ENCODE measurements at regions not wholly inside any gene's neighbourhood (a gene's known extent, or its start where the extent isn't known, plus 50 kb on each side); places are given as distances from the start of the nearest gene placed in this dataset.
"Not testable (repeated sequence)": the region's sequence is repeated elsewhere in the genome, so short reads cannot be mapped to it uniquely, and the experiment has no call there.

DNA sequence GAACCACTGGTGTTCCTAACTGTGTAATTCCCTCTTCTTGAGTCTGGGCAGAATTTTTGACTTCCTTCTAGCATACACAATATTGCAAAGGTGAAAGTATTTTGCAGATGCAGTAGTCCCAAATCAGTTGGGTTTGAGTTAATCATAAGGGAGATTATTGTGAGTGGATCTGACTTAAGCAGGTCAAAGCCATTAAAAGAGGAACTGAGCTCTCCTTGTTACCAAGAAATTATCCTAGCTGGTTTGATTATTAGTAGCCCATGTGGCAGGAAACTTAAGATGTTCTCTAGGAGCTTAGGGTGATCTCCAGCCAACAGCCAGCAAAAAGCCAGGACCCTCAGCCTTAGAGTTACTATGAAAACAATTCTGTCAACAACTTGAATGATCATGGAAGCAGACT is 221.8 kb downstream of the RPIA start:
- no peak overlapping the region for H3K27ac ChIP-seq (ENCODE audit: insufficient read depth, low read depth, low read length, poor library complexity, severe bottlenecking)
- no peaks in the 10 kb centered on the region for H3K36me3 ChIP-seq (ENCODE audit: control insufficient read depth, insufficient read depth, low read length)
- H3K27me3 ChIP-seq (ENCODE audit: control insufficient read depth, insufficient read depth, low read length, poor library complexity, severe bottlenecking) = no peaks in the 10 kb centered on the region
- H3K9me3 ChIP-seq (ENCODE audit: control insufficient read depth, low read length) = no peaks in the 10 kb centered on the region
- H3K4me1 ChIP-seq (ENCODE audit: control insufficient read depth, insufficient read depth, low read length) = no peaks in the 10 kb centered on the region
- no peak overlapping the region for H3K4me3 ChIP-seq (ENCODE audit: insufficient read depth, low read depth, low read length)

- no peaks in the 10 kb centered on the region for H3K36me3 ChIP-seq (ENCODE audit: control insufficient read depth, insufficient read depth, low read length)
- H3K9me3 ChIP-seq (ENCODE audit: control insufficient read depth, low read length) = no peaks in the 10 kb centered on the region
- no peak overlapping the region for H3K4me3 ChIP-seq (ENCODE audit: insufficient read depth, low read depth, low read length)
- WGBS, 2 experiments = 87 to 100% methylated on average over 5 to 7 of the region's 7 CpGs
- H3K27me3 ChIP-seq (ENCODE audit: control insufficient read depth, insufficient read depth, low read length, poor library complexity, severe bottlenecking) = no peaks in the 10 kb centered on the region
- H3K4me1 ChIP-seq (ENCODE audit: control insufficient read depth, insufficient read depth, low read length) = no peaks in the 10 kb centered on the region
- no peak overlapping the region for H3K27ac ChIP-seq (ENCODE audit: insufficient read depth, low read depth, low read length, poor library complexity, severe bottlenecking)
These were observed 227.7 kb downstream of the RPIA start for GRCh38 chr2:88919087-88919738.

DNA sequence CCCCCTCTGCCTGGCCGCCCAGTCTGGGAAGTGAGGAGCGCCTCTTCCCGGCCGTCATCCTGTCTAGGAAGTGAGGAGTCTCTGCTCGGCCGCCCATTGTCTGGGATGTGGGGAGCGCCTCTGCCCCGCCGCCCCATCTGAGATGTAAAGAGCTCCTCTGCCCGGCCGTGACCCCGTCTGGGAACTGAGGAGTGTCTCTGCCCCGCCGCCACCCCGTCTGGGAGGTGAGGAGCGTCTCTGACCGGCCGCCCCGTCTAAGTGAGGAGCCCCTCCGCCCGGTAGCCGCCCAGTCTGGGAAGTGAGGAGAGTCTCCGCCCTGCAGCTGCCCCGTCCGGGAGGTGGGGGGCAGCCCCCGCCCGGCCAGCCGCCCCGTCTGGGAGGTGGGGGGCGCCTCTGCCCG is 228.9 kb downstream of the RPIA start:
- H3K4me3 ChIP-seq (ENCODE audit: insufficient read depth, low read depth, low read length); H3K4me1 ChIP-seq (ENCODE audit: control insufficient read depth, insufficient read depth, low read length); H3K27ac ChIP-seq (ENCODE audit: insufficient read depth, low read depth, low read length, poor library complexity, severe bottlenecking); H3K27me3 ChIP-seq (ENCODE audit: control insufficient read depth, insufficient read depth, low read length, poor library complexity, severe bottlenecking); H3K36me3 ChIP-seq (ENCODE audit: control insufficient read depth, insufficient read depth, low read length); H3K9me3 ChIP-seq (ENCODE audit: control insufficient read depth, low read length): not testable (repeated sequence)
- whole genome bisulfite sequencing, 2 experiments = 96 to 97% methylated on average over 31 of the region's 31 CpGs

DNA sequence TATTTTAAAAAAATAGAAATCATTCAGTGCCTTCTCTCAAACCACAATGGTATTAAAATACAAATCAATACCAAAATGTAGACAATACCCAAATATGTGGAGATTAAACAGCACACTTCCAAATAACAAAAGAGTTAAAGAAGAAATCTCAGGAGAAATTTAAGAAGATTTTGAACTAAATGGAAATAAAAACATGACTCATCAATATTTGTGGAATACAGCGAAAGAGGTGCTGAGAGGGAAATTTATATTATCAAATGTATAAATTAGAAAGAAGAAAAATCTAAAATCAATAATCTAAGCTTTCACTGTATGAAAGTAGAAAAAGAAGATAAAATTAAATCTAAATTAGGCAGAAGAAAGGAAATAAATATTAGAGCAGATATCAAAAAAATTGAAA is 233.1 kb downstream of the RPIA start:
- Histone ChIP-seq H3K4me1 (ENCODE audit: control insufficient read depth, insufficient read depth, low read length) (no peaks in the 10 kb centered on the region), H3K4me3 (ENCODE audit: insufficient read depth, low read depth, low read length) (no peak overlapping the region), H3K9me3 (ENCODE audit: control insufficient read depth, low read length) (no peaks in the 10 kb centered on the region), H3K27me3 (ENCODE audit: control insufficient read depth, insufficient read depth, low read length, poor library complexity, severe bottlenecking) (no peaks in the 10 kb centered on the region), H3K36me3 (ENCODE audit: control insufficient read depth, insufficient read depth, low read length) (no peaks in the 10 kb centered on the region), H3K27ac (ENCODE audit: insufficient read depth, low read depth, low read length, poor library complexity, severe bottlenecking) (no peak overlapping the region)
- no CpG with 5 or more reads among the region's 1 CpG for WGBS, 2 experiments

GRCh38 chr2:88925770-88926462 is 234.4 kb downstream of the RPIA start:
- 95% methylated on average over 19 of the region's 19 CpGs for WGBS, 2 experiments
- H3K9me3 ChIP-seq (ENCODE audit: control insufficient read depth, low read length) = no peaks in the 10 kb centered on the region
- no peaks in the 10 kb centered on the region for H3K36me3 ChIP-seq (ENCODE audit: control insufficient read depth, insufficient read depth, low read length)
- H3K4me3 ChIP-seq (ENCODE audit: insufficient read depth, low read depth, low read length) = no peak overlapping the region
- no peaks in the 10 kb centered on the region for H3K27me3 ChIP-seq (ENCODE audit: control insufficient read depth, insufficient read depth, low read length, poor library complexity, severe bottlenecking)
- H3K27ac ChIP-seq (ENCODE audit: insufficient read depth, low read depth, low read length, poor library complexity, severe bottlenecking) = no peak overlapping the region
- H3K4me1 ChIP-seq (ENCODE audit: control insufficient read depth, insufficient read depth, low read length) = no peaks in the 10 kb centered on the region

DNA sequence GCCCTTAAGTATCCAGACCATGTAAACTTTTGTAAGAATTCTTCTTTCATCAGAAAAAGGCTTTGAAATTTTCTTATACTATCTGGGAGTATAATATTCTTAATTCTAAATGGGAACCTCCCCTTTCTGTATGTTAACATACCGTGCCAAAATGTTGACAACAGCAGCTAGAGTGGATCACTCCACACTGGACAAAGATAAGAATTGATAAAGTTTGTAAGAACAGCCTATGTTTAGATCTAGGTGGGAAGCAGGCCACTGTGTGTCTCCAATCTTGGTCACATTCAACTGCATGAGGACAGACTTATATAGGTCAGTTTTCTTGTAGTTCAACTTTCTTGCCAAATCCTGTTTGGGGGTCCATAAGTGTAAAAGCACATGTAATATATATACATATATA is 235.7 kb downstream of the RPIA start:
- Histone ChIP-seq H3K4me3 (ENCODE audit: insufficient read depth, low read depth, low read length) (no peak overlapping the region), H3K27me3 (ENCODE audit: control insufficient read depth, insufficient read depth, low read length, poor library complexity, severe bottlenecking) (no peaks in the 10 kb centered on the region), H3K4me1 (ENCODE audit: control insufficient read depth, insufficient read depth, low read length) (no peaks in the 10 kb centered on the region), H3K36me3 (ENCODE audit: control insufficient read depth, insufficient read depth, low read length) (no peaks in the 10 kb centered on the region), H3K9me3 (ENCODE audit: control insufficient read depth, low read length) (no peaks in the 10 kb centered on the region), H3K27ac (ENCODE audit: insufficient read depth, low read depth, low read length, poor library complexity, severe bottlenecking) (no peak overlapping the region)
- WGBS, 2 experiments = 76 to 88% methylated on average over 1 of the region's 1 CpG

DNA sequence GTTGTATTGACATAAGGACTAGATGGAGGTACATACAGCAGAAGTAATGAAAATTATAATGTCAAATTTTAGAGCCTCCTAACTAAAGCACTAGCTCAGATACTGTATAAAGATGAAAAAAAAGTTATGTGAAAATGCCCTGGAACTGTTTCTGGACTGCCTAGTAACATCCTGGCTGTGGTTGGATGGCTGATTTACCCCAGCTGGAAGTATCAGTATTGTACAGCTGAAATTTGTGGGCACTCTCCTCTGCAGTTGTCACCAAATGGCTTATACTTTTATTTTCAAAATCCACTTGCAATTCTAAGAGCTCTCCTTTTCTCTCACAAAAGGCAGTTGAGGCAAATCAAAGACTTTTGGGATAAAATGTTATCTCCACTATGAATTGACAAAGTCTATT is 239.2 kb downstream of the RPIA start:
- H3K27me3 ChIP-seq (ENCODE audit: control insufficient read depth, insufficient read depth, low read length, poor library complexity, severe bottlenecking) = no peaks in the 10 kb centered on the region
- H3K4me3 ChIP-seq (ENCODE audit: insufficient read depth, low read depth, low read length) = no peak overlapping the region
- H3K36me3 ChIP-seq (ENCODE audit: control insufficient read depth, insufficient read depth, low read length) = no peaks in the 10 kb centered on the region
- H3K27ac ChIP-seq (ENCODE audit: insufficient read depth, low read depth, low read length, poor library complexity, severe bottlenecking) = no peak overlapping the region
- H3K4me1 ChIP-seq (ENCODE audit: control insufficient read depth, insufficient read depth, low read length) = no peaks in the 10 kb centered on the region
- no peaks in the 10 kb centered on the region for H3K9me3 ChIP-seq (ENCODE audit: control insufficient read depth, low read length)

- Histone ChIP-seq H3K4me3 (ENCODE audit: insufficient read depth, low read depth, low read length) (no peak overlapping the region), H3K36me3 (ENCODE audit: control insufficient read depth, insufficient read depth, low read length) (no peaks in the 10 kb centered on the region), H3K27me3 (ENCODE audit: control insufficient read depth, insufficient read depth, low read length, poor library complexity, severe bottlenecking) (no peaks in the 10 kb centered on the region), H3K9me3 (ENCODE audit: control insufficient read depth, low read length) (no peaks in the 10 kb centered on the region), H3K4me1 (ENCODE audit: control insufficient read depth, insufficient read depth, low read length) (no peaks in the 10 kb centered on the region), H3K27ac (ENCODE audit: insufficient read depth, low read depth, low read length, poor library complexity, severe bottlenecking) (no peak overlapping the region)
- WGBS, 2 experiments = 89 to 94% methylated on average over 3 of the region's 3 CpGs
These were observed 241.2 kb downstream of the RPIA start for GRCh38 chr2:88932686-88933085.

GRCh38 chr2:88933091-88933490 is 241.6 kb downstream of the RPIA start:
- Histone ChIP-seq H3K9me3 (ENCODE audit: control insufficient read depth, low read length) (no peaks in the 10 kb centered on the region), H3K36me3 (ENCODE audit: control insufficient read depth, insufficient read depth, low read length) (no peaks in the 10 kb centered on the region), H3K27ac (ENCODE audit: insufficient read depth, low read depth, low read length, poor library complexity, severe bottlenecking) (no peak overlapping the region), H3K4me1 (ENCODE audit: control insufficient read depth, insufficient read depth, low read length) (no peaks in the 10 kb centered on the region), H3K27me3 (ENCODE audit: control insufficient read depth, insufficient read depth, low read length, poor library complexity, severe bottlenecking) (no peaks in the 10 kb centered on the region), H3K4me3 (ENCODE audit: insufficient read depth, low read depth, low read length) (no peak overlapping the region)
- WGBS, 2 experiments = 88 to 94% methylated on average over 4 of the region's 4 CpGs

DNA sequence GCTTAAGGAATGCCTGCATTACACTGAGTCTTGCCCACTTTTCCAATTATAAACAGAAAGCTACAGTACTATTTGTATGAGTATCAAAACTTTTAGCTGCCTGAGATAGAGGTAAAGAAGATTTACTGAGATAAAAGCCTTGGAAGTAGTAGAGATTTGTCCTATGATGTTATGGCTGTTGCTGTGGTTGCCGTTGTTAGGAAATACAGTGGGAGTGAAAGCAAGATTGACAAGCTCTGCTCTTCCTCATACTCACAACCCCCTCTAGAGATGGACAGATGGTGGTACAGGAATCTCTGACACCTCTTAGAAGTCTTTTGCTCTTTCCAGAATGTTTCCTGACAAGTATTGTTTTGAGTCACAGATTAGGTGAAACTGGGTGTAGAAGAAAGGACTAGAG is 242.5 kb downstream of the RPIA start:
- Histone ChIP-seq H3K27me3 (ENCODE audit: control insufficient read depth, insufficient read depth, low read length, poor library complexity, severe bottlenecking) (no peaks in the 10 kb centered on the region), H3K36me3 (ENCODE audit: control insufficient read depth, insufficient read depth, low read length) (no peaks in the 10 kb centered on the region), H3K27ac (ENCODE audit: insufficient read depth, low read depth, low read length, poor library complexity, severe bottlenecking) (no peak overlapping the region), H3K4me1 (ENCODE audit: control insufficient read depth, insufficient read depth, low read length) (no peaks in the 10 kb centered on the region), H3K9me3 (ENCODE audit: control insufficient read depth, low read length) (no peaks in the 10 kb centered on the region), H3K4me3 (ENCODE audit: insufficient read depth, low read depth, low read length) (no peak overlapping the region)
- 67% methylated on average over 1 of the region's 1 CpG; no CpG with 5 or more reads in 1 of the 2 experiments for WGBS, 2 experiments

All from ectodermal cell (in vitro differentiated cells).